ENCODE measurements at regions not wholly inside any gene's neighbourhood (a gene's known extent, or its start where the extent isn't known, plus 50 kb on each side); places are given as distances from the start of the nearest gene placed in this dataset.

GRCh38 chr7:42575171-42575570 lies 336.7 kb downstream of the C7orf25 start (continued):
- TF ChIP-seq TEAD1 (CRISPR knock-in tag; IDR thresholded peaks at IDR 0.05) (no peak), MCM5 (IDR thresholded peaks at IDR 0.05; ENCODE audit: low read depth) (no peak), NFIC (IDR thresholded peaks at IDR 0.05) (no peak), YBX1 (IDR thresholded peaks at IDR 0.05) (no peak), ZNF384 (IDR thresholded peaks at IDR 0.05; ENCODE audit: low read depth, low read length) (no peak), GABPB1 (CRISPR knock-in tag; IDR thresholded peaks at IDR 0.05) (no peak)

- Histone ChIP-seq H3K9me3 (replicated peaks; ENCODE audit: control insufficient read depth, insufficient read depth, low read depth, low read length) (no peaks in the 10 kb centered on the region), H3K27me3 (ENCODE audit: control insufficient read depth in 2 of 2, insufficient read depth in 2 of 2, low read length in 2 of 2) (no peaks in the 10 kb centered on the region), H3K79me2 (ENCODE audit: control insufficient read depth, insufficient read depth, low read length) (no peaks in the 10 kb centered on the region), H3K36me3 (ENCODE audit: control insufficient read depth, insufficient read depth, low read length) (no peaks in the 10 kb centered on the region), H2AFZ (ENCODE audit: low read depth, low read length) (no peak overlapping the region), H3K4me3 (no peak overlapping the region), H3K4me2 (ENCODE audit: insufficient read depth, low read length) (no peak overlapping the region), H3K4me1 (replicated peaks in 1 of 2; ENCODE audit: control insufficient read depth in 2 of 2, insufficient read depth in 2 of 2, low read length in 2 of 2) (no peaks in the 10 kb centered on the region), H3K9ac (ENCODE audit: insufficient read depth in 1 of 2, low read depth in 2 of 2, low read length in 2 of 2) (no peak overlapping the region), H3K9me1 (ENCODE audit: control insufficient read depth, insufficient read depth, low read length) (no peaks in the 10 kb centered on the region), H4K20me1 (replicated peaks; ENCODE audit: control insufficient read depth, insufficient read depth, low read length) (no peaks in the 10 kb centered on the region), H3K27ac (ENCODE audit: extremely low read depth, low read depth, low read length) (no peak overlapping the region)
- 0% methylated on average over 3 of the region's 3 CpGs for WGBS (ENCODE audit: insufficient coverage, low coverage, missing lambda C conversion rate)
- FAIRE-seq (no peak), ATAC-seq (no peak), DNase-seq (ENCODE audit: extremely low read depth in 1 of 4, low spot score in 3 of 4) (no peak)
- in situ Hi-C loops (cut with MboI) = no loop called here
- CTCF ChIA-PET (ENCODE audit: low intra/inter-chr PET ratio) = no interaction called here
- intact Hi-C loops (cut with micrococcal nuclease) = no loop called here
- POLR2A ChIA-PET = no interaction called here
- BruUV-seq (replicated peaks) = no TSS peak
- TF ChIP-seq ZFP30 (CRISPR knock-in tag; IDR thresholded peaks at IDR 0.05; ENCODE audit: borderline replicate concordance) (no peak), NFATC3 (IDR thresholded peaks at IDR 0.05) (no peak), SIX5 (IDR thresholded peaks at IDR 0.05; ENCODE audit: borderline replicate concordance in 1 of 2, insufficient read depth in 1 of 2, low read depth in 1 of 2, low read length in 2 of 2) (no peak), BCLAF1 (IDR thresholded peaks at IDR 0.05; ENCODE audit: borderline replicate concordance in 1 of 2, control insufficient read depth in 1 of 2, low read depth in 2 of 2, low read length in 1 of 2) (no peak), KAT7 (CRISPR knock-in tag; IDR thresholded peaks at IDR 0.05; ENCODE audit: borderline replicate concordance) (no peak), NFE2L1 (tag; IDR thresholded peaks at IDR 0.05; ENCODE audit: borderline replicate concordance, low read depth) (no peak), ZEB2 (IDR thresholded peaks at IDR 0.05) (no peak), ZNF512 (tag; IDR thresholded peaks at IDR 0.05) (no peak), RBM34 (IDR thresholded peaks at IDR 0.05; ENCODE audit: borderline replicate concordance, insufficient read depth, low read length) (no peak), ZNF830 (CRISPR knock-in tag; IDR thresholded peaks at IDR 0.05) (no peak), RFX1 (IDR thresholded peaks at IDR 0.05) (no peak)
Observed at GRCh38 chr7:42574685-42575084, 337.2 kb downstream of the C7orf25 start.

Measured in K562 (cell line).